ENCODE measurements at regions not wholly inside any gene's neighbourhood (a gene's known extent, or its start where the extent isn't known, plus 50 kb on each side); places are given as distances from the start of the nearest gene placed in this dataset.
A peak's percentile ranks its signal among the peaks of the same experiment; 100 is the strongest.

DNA sequence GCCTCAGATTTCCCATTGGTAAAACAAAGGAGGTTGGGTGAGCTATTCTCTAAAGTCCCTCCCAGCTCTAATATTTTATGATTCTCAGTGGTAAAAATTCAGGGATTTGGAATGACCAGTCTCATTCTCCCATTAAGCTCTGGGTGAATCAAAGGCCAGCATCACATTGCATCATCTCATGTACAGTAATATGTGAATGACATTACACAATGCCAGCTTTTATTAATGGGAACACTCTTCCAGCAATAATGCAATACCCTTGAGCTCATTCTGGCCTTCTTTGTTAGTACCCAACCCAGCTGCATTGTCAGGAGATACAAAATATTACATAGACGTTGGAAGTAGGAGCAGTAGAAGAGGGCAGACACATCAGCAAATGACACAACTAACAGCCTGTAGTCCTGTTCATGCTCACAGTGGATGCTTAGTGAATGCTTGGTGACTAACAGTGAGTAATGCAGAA, 100.0 kb upstream of the EGR2 start:
- Histone ChIP-seq H3K4me3 (ENCODE audit: low read depth, low read length) (no peak overlapping the region), H3K36me3 (ENCODE audit: control insufficient read depth, insufficient read depth, low read length) (no peaks in the 10 kb centered on the region), H3K27me3 (ENCODE audit: control insufficient read depth, insufficient read depth, low read length) (peaks cover 1% of the 10 kb centered on the region; the same call in 1 of the 2 replicates)
- no peak for TF ChIP-seq CTCF (IDR thresholded peaks at IDR 0.05; ENCODE audit: insufficient read depth, low read depth, low read length)
- POLR2A ChIA-PET = no interaction called here
- DNase-seq (ENCODE audit: low read depth) = peak; percentile 50
- CTCF ChIA-PET = interaction anchor here (1.3 to 1.6 kb wide), 3 partner anchors 10 to 98 kb away, joined by 3 to 8 read pairs (median 3); no protein-coding TSS in a partner anchor

- ChIA-PET POLR2A (no interaction called here), CTCF (interaction anchor here (1.3 to 1.6 kb wide), 4 partner anchors 11 to 243 kb away, joined by 3 to 8 read pairs (median 3); no protein-coding TSS in a partner anchor)
- H3K27me3 ChIP-seq (ENCODE audit: control insufficient read depth, insufficient read depth, low read length) = peaks cover 1% of the 10 kb centered on the region; the same call in 1 of the 2 replicates
- H3K36me3 ChIP-seq (ENCODE audit: control insufficient read depth, insufficient read depth, low read length) = no peaks in the 10 kb centered on the region
- H3K4me3 ChIP-seq (ENCODE audit: low read depth, low read length) = no peak overlapping the region
- TF ChIP-seq CTCF (IDR thresholded peaks at IDR 0.05; ENCODE audit: insufficient read depth, low read depth, low read length) = no peak
- DNase-seq (ENCODE audit: low read depth) = no peak
Measured at GRCh38 chr10:62915158-62915557, 99.0 kb upstream of the EGR2 start.

DNA sequence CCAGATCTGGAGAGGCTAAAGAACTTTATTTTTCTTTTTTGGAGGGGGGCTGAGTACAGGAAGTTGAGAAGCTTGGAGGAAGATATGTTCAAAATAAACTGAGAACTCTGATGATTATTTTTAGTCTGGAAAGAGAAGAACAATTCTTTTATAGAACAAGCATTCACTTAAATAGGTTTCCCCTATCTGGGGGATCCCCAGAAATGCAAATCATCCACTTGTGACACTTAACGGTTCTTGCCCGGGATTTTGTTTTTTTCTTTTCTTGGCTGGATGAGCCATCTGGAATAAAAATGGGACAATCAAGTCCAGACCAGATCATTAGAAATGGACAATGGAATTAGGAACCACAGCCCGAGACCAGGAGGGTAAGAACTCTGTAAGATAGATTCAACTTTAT, 95.9 kb upstream of the EGR2 start:
- CTCF ChIA-PET = no interaction called here
- POLR2A ChIA-PET = no interaction called here

GRCh38 chr10:62911210-62911963, 95.2 kb upstream of the EGR2 start:
- H3K36me3 ChIP-seq (ENCODE audit: control insufficient read depth, insufficient read depth, low read length) = no peaks in the 10 kb centered on the region
- peaks cover 1% of the 10 kb centered on the region; the same call in 1 of the 2 replicates for H3K27me3 ChIP-seq (ENCODE audit: control insufficient read depth, insufficient read depth, low read length)
- no peak for DNase-seq (ENCODE audit: low read depth)
- CTCF ChIA-PET = no interaction called here
- no peak for TF ChIP-seq CTCF (IDR thresholded peaks at IDR 0.05; ENCODE audit: insufficient read depth, low read depth, low read length)
- POLR2A ChIA-PET = no interaction called here
- no peak overlapping the region for H3K4me3 ChIP-seq (ENCODE audit: low read depth, low read length)

More for the DNA sequence above, 95.9 kb upstream of the EGR2 start:
- no peak for DNase-seq (ENCODE audit: low read depth)
- H3K36me3 ChIP-seq (ENCODE audit: control insufficient read depth, insufficient read depth, low read length) = no peaks in the 10 kb centered on the region
- no peak overlapping the region for H3K4me3 ChIP-seq (ENCODE audit: low read depth, low read length)
- H3K27me3 ChIP-seq (ENCODE audit: control insufficient read depth, insufficient read depth, low read length) = peaks cover 1% of the 10 kb centered on the region; the same call in 1 of the 2 replicates
- no peak for TF ChIP-seq CTCF (IDR thresholded peaks at IDR 0.05; ENCODE audit: insufficient read depth, low read depth, low read length)

DNA sequence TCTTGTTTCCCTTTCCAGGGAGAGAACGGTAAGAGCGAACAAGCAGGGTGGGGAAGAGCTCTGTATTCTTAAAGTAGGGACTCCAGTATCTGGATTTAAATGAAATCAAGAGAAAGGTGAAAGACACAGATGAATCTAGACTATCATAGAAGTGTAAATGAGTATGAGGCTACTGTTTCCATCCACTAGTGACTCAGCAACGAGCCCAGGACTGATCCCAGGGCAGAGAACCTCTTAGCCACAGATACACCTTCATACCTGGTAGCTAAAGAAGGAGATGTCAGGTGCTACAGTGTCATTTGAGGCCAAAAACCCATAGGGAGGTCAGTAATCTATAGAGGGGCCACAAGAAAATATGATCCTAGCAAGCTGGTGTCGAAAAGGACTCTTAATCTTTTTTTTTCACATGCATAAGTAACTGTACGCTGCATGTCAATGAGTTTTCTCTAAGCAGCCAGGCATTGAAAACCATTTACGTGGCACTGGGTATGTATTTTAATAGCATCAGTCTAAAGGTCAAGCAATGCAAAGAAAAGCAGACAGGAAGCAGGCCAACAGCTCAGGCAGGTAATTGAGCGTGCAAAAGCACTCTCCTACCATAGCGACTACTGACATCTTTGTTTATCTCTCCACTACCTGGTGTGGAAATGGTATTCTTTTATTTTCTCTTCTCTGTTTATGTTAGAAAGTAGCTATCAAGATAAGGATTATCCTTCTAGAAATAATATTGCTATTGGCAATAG, 91.5 kb upstream of the EGR2 start:
- TF ChIP-seq CTCF (IDR thresholded peaks at IDR 0.05; ENCODE audit: insufficient read depth, low read depth, low read length) = no peak
- Histone ChIP-seq H3K27me3 (ENCODE audit: control insufficient read depth, insufficient read depth, low read length) (peaks cover 1% of the 10 kb centered on the region; the same call in 1 of the 2 replicates), H3K36me3 (ENCODE audit: control insufficient read depth, insufficient read depth, low read length) (no peaks in the 10 kb centered on the region), H3K4me3 (ENCODE audit: low read depth, low read length) (no peak overlapping the region)
- CTCF ChIA-PET = no interaction called here
- DNase-seq (ENCODE audit: low read depth) = no peak
- POLR2A ChIA-PET = interaction anchor here (0.5 kb wide), 1 partner anchor 19 kb away, joined by 9 read pairs; no protein-coding TSS in a partner anchor

Measured in BJ (cell line).